GM12878 (cell line): ENCODE measurements at regions not wholly inside any gene's neighbourhood (a gene's known extent, or its start where the extent isn't known, plus 50 kb on each side); places are given as distances from the start of the nearest gene placed in this dataset.

ENCODE experiments used
- ATAC-seq: fragments of 200-7000 bp; cut with Tn5 transposase; 3 replicates; pipeline ENCODE4 v1.9.1; 2020; ENCODE audit warnings: mild to moderate bottlenecking, moderate library complexity
- BruUV-seq: library from RNA; stranded (reverse); fragments of 400-500 nt; replicated peaks from 2 replicates; lab custom pipeline; 2021; lab: Mats Ljungman, UMichigan
- CTCF ChIA-PET: fragments of 300-600 bp; sonication (Branson Sonifier 250); formaldehyde crosslinking; extraction: SDS; loops from one replicate; lab custom pipeline; 2021; ENCODE audit warnings: inconsistent platforms; lab: Yijun Ruan, JAX
- POLR2A ChIA-PET: fragments of 350-600 bp; formaldehyde crosslinking; extraction: SDS; loops from one replicate; lab custom pipeline; 2021; ENCODE audit warnings: inconsistent platforms; lab: Charles Lee
- RAD21 ChIA-PET: fragments of 300-600 bp; sonication (Branson Sonifier 250); formaldehyde crosslinking; loops from one replicate; lab custom pipeline; 2023; ENCODE audit warnings: antibody characterized with exemption; ENCODE audit not compliant: unreplicated experiment; lab: Charles Lee
- SMC1A ChIA-PET: fragments of 300-600 bp; sonication (Branson Sonifier 250); formaldehyde crosslinking; loops from one replicate; lab custom pipeline; 2023; ENCODE audit not compliant: unreplicated experiment, uncharacterized antibody; lab: Charles Lee
- DNase-seq: peaks from one replicate; pipeline ENCODE4 v3.0.0-alpha.2; 2011; ENCODE audit warnings: low read depth, low spot score
- FAIRE-seq: peaks from 3 replicates; lab custom pipeline; 2011; peaks lifted over from hg19 to GRCh38; lab: Jason Lieb, UNC
- H2AFZ ChIP-seq: 2 replicates; pipeline ENCODE4 v1.6.0; 2011; ENCODE audit warnings: low read depth, low read length, control low read depth; ENCODE audit not compliant: control insufficient read depth
- H3K27ac ChIP-seq: 2 replicates; pipeline ENCODE4 v1.5.1; 2011; ENCODE audit warnings: control low read depth; ENCODE audit not compliant: control insufficient read depth, insufficient read depth
- H3K27me3 ChIP-seq, 2 experiments: replicated peaks in 1 of 2; 2 replicates each; pipeline versions ENCODE4 v1.6.0 to v1.6.1; 2011; ENCODE audit warnings: low read length in 1 of 2; ENCODE audit not compliant: control insufficient read depth in 2 of 2, insufficient read depth in 2 of 2
- H3K36me3 ChIP-seq, 2 experiments: 2 replicates each; pipeline ENCODE4 v1.5.1; 2011; ENCODE audit warnings: low read length in 1 of 2; ENCODE audit not compliant: control insufficient read depth in 2 of 2, insufficient read depth in 2 of 2
- H3K4me1 ChIP-seq: 2 replicates; pipeline ENCODE4 v1.6.1; 2011; ENCODE audit warnings: mild to moderate bottlenecking, low read length, moderate library complexity, mixed read lengths; ENCODE audit not compliant: control insufficient read depth, insufficient read depth
- H3K4me2 ChIP-seq: 2 replicates; pipeline ENCODE4 v1.6.0; 2011; ENCODE audit warnings: control low read depth; ENCODE audit not compliant: control insufficient read depth, insufficient read depth
- H3K4me3 ChIP-seq: fragments of 200-600 bp; sonication (generic); 2 replicates; pipeline ENCODE4 v1.5.1; 2016
- H3K79me2 ChIP-seq: 2 replicates; pipeline ENCODE4 v1.6.0; 2011; ENCODE audit warnings: low read length; ENCODE audit not compliant: control insufficient read depth, insufficient read depth
- H3K9ac ChIP-seq: 2 replicates; pipeline ENCODE4 v1.8.0; 2011; ENCODE audit warnings: low read length, control low read depth, mixed read lengths; ENCODE audit not compliant: control insufficient read depth, insufficient read depth
- H3K9me3 ChIP-seq: replicated peaks from 3 replicates; pipeline ENCODE4 v1.5.1; 2011; ENCODE audit warnings: mild to moderate bottlenecking, low read length; ENCODE audit not compliant: control insufficient read depth, insufficient read depth
- H4K20me1 ChIP-seq: 2 replicates; pipeline ENCODE4 v1.6.0; 2011; ENCODE audit not compliant: control insufficient read depth, insufficient read depth
- CREB1 ChIP-seq: IDR thresholded peaks from 2 replicates; pipeline ENCODE4 v1.6.1; 2012; ENCODE audit warnings: low read depth, mild to moderate bottlenecking, inconsistent platforms
- GABPA ChIP-seq: IDR thresholded peaks from 2 replicates; pipeline ENCODE4 v1.6.1; 2014; ENCODE audit warnings: antibody characterized with exemption, low read depth, mild to moderate bottlenecking, inconsistent platforms
- GATAD2B ChIP-seq: fragments of 450-650 bp; conservative IDR thresholded peaks from 2 replicates; pipeline ENCODE4 v1.6.1; 2017; ENCODE audit warnings: low read depth, mild to moderate bottlenecking, moderate library complexity
- HDAC2 ChIP-seq: fragments of 200-600 bp; sonication (generic); IDR thresholded peaks from 2 replicates; pipeline ENCODE4 v1.6.1; 2017
- IRF4 ChIP-seq: IDR thresholded peaks from 2 replicates; pipeline ENCODE4 v1.6.1; 2011; ENCODE audit warnings: low read depth, low read length
- MYB ChIP-seq: fragments of 150-350 bp; IDR thresholded peaks from 2 replicates; pipeline ENCODE4 v1.6.1; 2014; ENCODE audit warnings: mild to moderate bottlenecking, low read depth, low read length, borderline replicate concordance
- NKRF ChIP-seq: fragments of 450-650 bp; conservative IDR thresholded peaks from 2 replicates; pipeline ENCODE4 v1.6.1; 2017; ENCODE audit warnings: mild to moderate bottlenecking, moderate library complexity
- REST ChIP-seq: IDR thresholded peaks from 2 replicates; pipeline ENCODE4 v1.6.1; 2012; ENCODE audit warnings: mild to moderate bottlenecking, low read depth, low read length
- SIX5 ChIP-seq: IDR thresholded peaks from 2 replicates; pipeline ENCODE4 v1.6.1; 2011; ENCODE audit warnings: mild to moderate bottlenecking, low read depth, low read length, moderate library complexity; ENCODE audit not compliant: severe bottlenecking
- SMC3 ChIP-seq: IDR thresholded peaks from 2 replicates; pipeline ENCODE4 v1.6.1; 2011; ENCODE audit warnings: low read length, improper control_type of control experiment, borderline replicate concordance
- SPI1 ChIP-seq: IDR thresholded peaks from 2 replicates; pipeline ENCODE4 v1.6.1; 2011; ENCODE audit warnings: low read depth, mild to moderate bottlenecking, low read length, moderate library complexity, borderline replicate concordance; ENCODE audit not compliant: insufficient read depth
- SUZ12 ChIP-seq: fragments of 200-600 bp; sonication (generic); IDR thresholded peaks from one replicate; pipeline ENCODE4 v1.6.1; 2018; ENCODE audit warnings: antibody characterized with exemption, mild to moderate bottlenecking; ENCODE audit not compliant: unreplicated experiment
- TCF3 ChIP-seq: IDR thresholded peaks from 2 replicates; pipeline ENCODE4 v1.6.1; 2012; ENCODE audit warnings: low read depth, mild to moderate bottlenecking, low read length, borderline replicate concordance; ENCODE audit not compliant: insufficient read depth
- ZBTB40 ChIP-seq: fragments of 450-650 bp; IDR thresholded peaks from 2 replicates; pipeline ENCODE4 v1.6.1; 2016; ENCODE audit warnings: mild to moderate bottlenecking, moderate library complexity, borderline replicate concordance
- WGBS: methylation state at CpG from one replicate; pipeline ENCODE4 v1.1.6; 2016; ENCODE audit warnings: low lambda C conversion rate; ENCODE audit not compliant: insufficient replicate concordance, insufficient coverage; ENCODE audit errors: missing lambda C conversion rate; 5-methylcytosine and 5-hydroxymethylcytosine counted together
- in situ Hi-C: fragments of 300-500 bp; cut with MboI; formaldehyde crosslinking; loops from 9 replicates; pipeline ENCODE4 v1.14.3; 2018; ENCODE audit warnings: mixed read lengths
- intact Hi-C: fragments of 100-400 bp; cut with micrococcal nuclease; formaldehyde crosslinking; loops from one replicate; pipeline ENCODE4 v1.14.2; 2022; ENCODE audit not compliant: unreplicated experiment

- H3K4me2 ChIP-seq = no peak overlapping the region
- no peaks in the 10 kb centered on the region for H3K4me1 ChIP-seq
- no peaks in the 10 kb centered on the region for H4K20me1 ChIP-seq
- H2AFZ ChIP-seq = no peak overlapping the region
- FAIRE-seq (no peak), ATAC-seq (no peak), DNase-seq (no peak)
- no peaks in the 10 kb centered on the region for H3K9me3 ChIP-seq
- ChIA-PET RAD21 (no interaction called here), POLR2A (no interaction called here), SMC1A (no interaction called here), CTCF (no interaction called here)
- H3K36me3 ChIP-seq = no peaks in the 10 kb centered on the region
- 86% methylated on average over 1 of the region's 1 CpG for WGBS
- H3K9ac ChIP-seq = no peak overlapping the region
- intact Hi-C loops = no loop called here
- no peak overlapping the region for H3K4me3 ChIP-seq
- no TSS peak for BruUV-seq
- no peaks in the 10 kb centered on the region for H3K79me2 ChIP-seq
- H3K27me3 ChIP-seq = no peaks in the 10 kb centered on the region
- in situ Hi-C loops = no loop called here
- no peak overlapping the region for H3K27ac ChIP-seq
- TF ChIP-seq SPI1 (no peak), IRF4 (no peak), GABPA (no peak), NKRF (no peak), MYB (no peak), GATAD2B (no peak), SMC3 (no peak), ZBTB40 (no peak), SIX5 (no peak), CREB1 (no peak), REST (no peak), TCF3 (no peak), SUZ12 (no peak), HDAC2 (no peak)
Observed at GRCh38 chr3:4247391-4247790, 55.8 kb upstream of the SETMAR start.
